Mesenchymal stem cell (in vitro differentiated cells and primary cell): ENCODE measurements at regions not wholly inside any gene's neighbourhood (a gene's known extent, or its start where the extent isn't known, plus 50 kb on each side); places are given as distances from the start of the nearest gene placed in this dataset.

Experiments used
- DNase-seq: peaks from one replicate; pipeline ENCODE4 v3.0.0-alpha.2; 2013
- H2AFZ ChIP-seq: one replicate; pipeline ENCODE4 v1.6.1; 2013; ENCODE audit warnings: low read depth, mild to moderate bottlenecking, control low read depth, inconsistent platforms, low read length, moderate library complexity
- H2AK5ac ChIP-seq: 2 replicates; pipeline ENCODE4 v1.6.1; 2013; ENCODE audit warnings: low read length, moderate library complexity, mild to moderate bottlenecking, inconsistent platforms; ENCODE audit not compliant: severe bottlenecking
- H2BK120ac ChIP-seq: one replicate; pipeline ENCODE4 v1.6.1; 2013; ENCODE audit warnings: low read depth, mild to moderate bottlenecking, inconsistent platforms, low read length, moderate library complexity
- H2BK12ac ChIP-seq, 2 experiments: one replicate each; pipeline ENCODE4 v1.6.1; 2013; ENCODE audit warnings: inconsistent platforms in 2 of 2, low read length in 2 of 2, mild to moderate bottlenecking in 2 of 2, moderate library complexity in 2 of 2, control low read depth in 1 of 2
- H2BK15ac ChIP-seq: one replicate; pipeline ENCODE4 v1.6.1; 2013; ENCODE audit warnings: mild to moderate bottlenecking, low read depth, inconsistent platforms; ENCODE audit not compliant: poor library complexity, severe bottlenecking
- H2BK5ac ChIP-seq: 2 replicates; pipeline ENCODE4 v1.6.1; 2013; ENCODE audit warnings: low read depth, mild to moderate bottlenecking, low read length, control low read depth, inconsistent platforms; ENCODE audit not compliant: poor library complexity, severe bottlenecking
- H3K14ac ChIP-seq, 2 experiments: one replicate each; pipeline ENCODE4 v1.6.1; 2013; ENCODE audit warnings: inconsistent platforms in 2 of 2, low read length in 2 of 2, control low read depth in 1 of 2, mild to moderate bottlenecking in 1 of 2, moderate library complexity in 1 of 2
- H3K18ac ChIP-seq, 2 experiments: one replicate each; pipeline ENCODE4 v1.6.1; 2013; ENCODE audit warnings: inconsistent platforms in 2 of 2, low read length in 2 of 2, control low read depth in 1 of 2, low read depth in 1 of 2, mild to moderate bottlenecking in 1 of 2
- H3K23ac ChIP-seq, 2 experiments: one replicate each; pipeline ENCODE4 v1.6.1; 2013; ENCODE audit warnings: inconsistent platforms in 2 of 2, low read length in 2 of 2, mild to moderate bottlenecking in 2 of 2, moderate library complexity in 2 of 2, control low read depth in 1 of 2
- H3K27ac ChIP-seq: 2 replicates; pipeline ENCODE4 v1.5.1; 2013; ENCODE audit warnings: mild to moderate bottlenecking, moderate library complexity, low read length, control low read depth, inconsistent platforms; ENCODE audit not compliant: poor library complexity, severe bottlenecking
- H3K27me3 ChIP-seq, 2 experiments: 2 replicates each; pipeline versions ENCODE4 v1.6.1 to v1.7.0; 2013; ENCODE audit warnings: low read length in 2 of 2, mild to moderate bottlenecking in 2 of 2, moderate library complexity in 2 of 2, control low read depth in 1 of 2, inconsistent platforms in 1 of 2; ENCODE audit not compliant: control insufficient read depth in 1 of 2, insufficient read depth in 1 of 2
- H3K36me3 ChIP-seq, 2 experiments: 2 replicates each; pipeline versions ENCODE4 v1.6.1 to v1.7.0; 2013; ENCODE audit warnings: low read length in 2 of 2, control low read depth in 1 of 2, inconsistent platforms in 1 of 2, low read depth in 1 of 2, mild to moderate bottlenecking in 1 of 2; ENCODE audit not compliant: insufficient read depth in 2 of 2, control insufficient read depth in 1 of 2
- H3K4ac ChIP-seq, 2 experiments: one replicate each; pipeline ENCODE4 v1.6.1; 2013; ENCODE audit warnings: inconsistent platforms in 2 of 2, low read length in 2 of 2, mild to moderate bottlenecking in 2 of 2, moderate library complexity in 2 of 2, control low read depth in 1 of 2, low read depth in 1 of 2
- H3K4me1 ChIP-seq: 2 replicates; pipeline ENCODE4 v1.6.1; 2013; ENCODE audit warnings: low read depth, low read length, control low read depth; ENCODE audit not compliant: control insufficient read depth, insufficient read depth
- H3K4me2 ChIP-seq: 2 replicates; pipeline ENCODE4 v1.6.1; 2013; ENCODE audit warnings: low read length, mild to moderate bottlenecking, inconsistent platforms; ENCODE audit not compliant: poor library complexity, severe bottlenecking
- H3K4me3 ChIP-seq, 2 experiments: 2 replicates each; pipeline versions ENCODE4 v1.5.1 to v1.7.0; 2013; ENCODE audit warnings: low read length in 2 of 2, mild to moderate bottlenecking in 2 of 2, control low read depth in 1 of 2, low read depth in 1 of 2; ENCODE audit not compliant: insufficient read depth in 1 of 2
- H3K79me1 ChIP-seq: replicated peaks from 2 replicates; pipeline ENCODE4 v1.6.1; 2013; ENCODE audit warnings: mild to moderate bottlenecking, control low read depth, low read length, inconsistent platforms; ENCODE audit not compliant: poor library complexity, severe bottlenecking
- H3K9ac ChIP-seq: 2 replicates; pipeline ENCODE4 v1.7.0; 2013; ENCODE audit warnings: mild to moderate bottlenecking, low read length, moderate library complexity
- H3K9me3 ChIP-seq: 2 replicates; pipeline ENCODE4 v1.7.0; 2013; ENCODE audit warnings: mild to moderate bottlenecking, low read length; ENCODE audit not compliant: control insufficient read depth
- H4K8ac ChIP-seq: one replicate; pipeline ENCODE4 v1.6.1; 2013; ENCODE audit warnings: inconsistent platforms, mild to moderate bottlenecking, low read length, moderate library complexity
- H4K91ac ChIP-seq: one replicate; pipeline ENCODE4 v1.6.1; 2013; ENCODE audit warnings: mild to moderate bottlenecking, low read length, inconsistent platforms
- WGBS: methylation state at CpG from one replicate; pipeline ENCODE4 v1.1.7; 2013; ENCODE audit warnings: mixed read lengths; 5-methylcytosine and 5-hydroxymethylcytosine counted together

- no peak overlapping the region for H2BK5ac ChIP-seq
- no peaks in the 10 kb centered on the region for H3K36me3 ChIP-seq
- H2BK12ac ChIP-seq, result no peak overlapping the region
- no peak overlapping the region for H3K4me3 ChIP-seq
- H3K4ac ChIP-seq, result no peak overlapping the region
- no peak overlapping the region for H3K27ac ChIP-seq
- no peaks in the 10 kb centered on the region for H3K27me3 ChIP-seq
- WGBS, result 82% methylated on average over 1 of the region's 1 CpG
- no peak overlapping the region for H2AFZ ChIP-seq
- no peak overlapping the region for H3K4me2 ChIP-seq
- no peak overlapping the region for H4K8ac ChIP-seq
- no peak overlapping the region for H3K9ac ChIP-seq
- H2BK15ac ChIP-seq, result no peak overlapping the region
- H3K23ac ChIP-seq, result no peak overlapping the region
- H2BK120ac ChIP-seq, result no peak overlapping the region
- H4K91ac ChIP-seq, result no peak overlapping the region
- no peak overlapping the region for H2AK5ac ChIP-seq
- no peak for DNase-seq
- no peaks in the 10 kb centered on the region for H3K9me3 ChIP-seq
- no peak overlapping the region for H3K14ac ChIP-seq
- H3K18ac ChIP-seq, result no peak overlapping the region
- no peaks in the 10 kb centered on the region for H3K4me1 ChIP-seq
- H3K79me1 ChIP-seq, result no peaks in the 10 kb centered on the region
These were observed 271.0 kb downstream of the ALG10B start for GRCh38 chr12:38587594-38587993.

GRCh38 chr12:38588624-38589305 is 272.2 kb downstream of the ALG10B start:
- Histone ChIP-seq H2AFZ (no peak overlapping the region), H3K27me3 (no peaks in the 10 kb centered on the region), H4K8ac (no peak overlapping the region), H3K9me3 (no peaks in the 10 kb centered on the region), H3K27ac (no peak overlapping the region), H3K4ac (no peak overlapping the region), H2BK120ac (no peak overlapping the region), H4K91ac (no peak overlapping the region), H2BK12ac (no peak overlapping the region), H3K36me3 (no peaks in the 10 kb centered on the region), H3K4me1 (no peaks in the 10 kb centered on the region), H3K23ac (no peak overlapping the region), H3K79me1 (no peaks in the 10 kb centered on the region), H2BK5ac (no peak overlapping the region), H3K9ac (no peak overlapping the region), H2AK5ac (no peak overlapping the region), H3K4me3 (no peak overlapping the region), H3K14ac (no peak overlapping the region), H2BK15ac (no peak overlapping the region), H3K4me2 (no peak overlapping the region), H3K18ac (no peak overlapping the region)
- WGBS, result 62% methylated on average over 3 of the region's 4 CpGs
- no peak for DNase-seq

- Histone ChIP-seq H2BK120ac (no peak overlapping the region), H3K23ac (no peak overlapping the region), H3K36me3 (no peaks in the 10 kb centered on the region), H2BK5ac (no peak overlapping the region), H4K91ac (no peak overlapping the region), H3K27me3 (no peaks in the 10 kb centered on the region), H3K4me2 (no peak overlapping the region), H3K27ac (no peak overlapping the region), H3K4me1 (no peaks in the 10 kb centered on the region), H3K14ac (no peak overlapping the region), H2BK12ac (no peak overlapping the region), H3K9ac (no peak overlapping the region), H2BK15ac (no peak overlapping the region), H3K4me3 (no peak overlapping the region), H3K18ac (no peak overlapping the region), H3K79me1 (no peaks in the 10 kb centered on the region), H3K4ac (no peak overlapping the region), H3K9me3 (no peaks in the 10 kb centered on the region), H2AK5ac (no peak overlapping the region), H2AFZ (no peak overlapping the region), H4K8ac (no peak overlapping the region)
- WGBS, result 90% methylated on average over 3 of the region's 4 CpGs
- no peak for DNase-seq
These were observed 272.7 kb downstream of the ALG10B start for GRCh38 chr12:38589306-38589632.

- Histone ChIP-seq H3K27me3 (no peaks in the 10 kb centered on the region), H3K9ac (no peak overlapping the region), H2BK5ac (no peak overlapping the region), H3K14ac (no peak overlapping the region), H3K27ac (no peak overlapping the region), H3K4me1 (no peaks in the 10 kb centered on the region), H3K36me3 (no peaks in the 10 kb centered on the region), H3K4me3 (no peak overlapping the region), H2AK5ac (no peak overlapping the region), H2BK15ac (no peak overlapping the region), H3K18ac (no peak overlapping the region), H4K8ac (no peak overlapping the region), H3K9me3 (peaks cover 12% of the 10 kb centered on the region), H2BK120ac (no peak overlapping the region), H3K4ac (no peak overlapping the region), H2BK12ac (no peak overlapping the region), H3K4me2 (no peak overlapping the region), H3K23ac (no peak overlapping the region), H2AFZ (no peak overlapping the region), H3K79me1 (no peaks in the 10 kb centered on the region), H4K91ac (no peak overlapping the region)
- no peak for DNase-seq
These were observed 285.4 kb downstream of the ALG10B start for GRCh38 chr12:38601949-38602348.
